ENCODE measurements at regions not wholly inside any gene's neighbourhood (a gene's known extent, or its start where the extent isn't known, plus 50 kb on each side); places are given as distances from the start of the nearest gene placed in this dataset.

- Mint-ChIP-seq H3K27me3 (no peaks in the 10 kb centered on the region), H3K36me3 (no peaks in the 10 kb centered on the region)
These were observed 58.9 kb downstream of the DIRAS3 start for GRCh38 chr1:67991546-67991945.

GRCh38 chr1:67988066-67988465, 62.4 kb downstream of the DIRAS3 start:
- Mint-ChIP-seq H3K27me3 (no peaks in the 10 kb centered on the region), H3K27ac (no peak overlapping the region), H3K9me3 (no peaks in the 10 kb centered on the region), H3K36me3 (no peaks in the 10 kb centered on the region), H3K4me1 (no peaks in the 10 kb centered on the region), H3K4me3 (no peak overlapping the region)
- DNase-seq: no peak
- CTCF ChIA-PET: no interaction called here

More at GRCh38 chr1:67991546-67991945, 58.9 kb downstream of the DIRAS3 start:
- H3K4me3 Mint-ChIP-seq: no peak overlapping the region
- no peaks in the 10 kb centered on the region for H3K4me1 Mint-ChIP-seq
- CTCF ChIA-PET: no interaction called here
- no peak for DNase-seq
- H3K27ac Mint-ChIP-seq: no peak overlapping the region
- H3K9me3 Mint-ChIP-seq: no peaks in the 10 kb centered on the region

- no peak for DNase-seq
- H3K9me3 Mint-ChIP-seq: no peaks in the 10 kb centered on the region
- no peak overlapping the region for H3K27ac Mint-ChIP-seq
- H3K27me3 Mint-ChIP-seq: no peaks in the 10 kb centered on the region
- H3K4me3 Mint-ChIP-seq: no peak overlapping the region
- H3K4me1 Mint-ChIP-seq: no peaks in the 10 kb centered on the region
- H3K36me3 Mint-ChIP-seq: no peaks in the 10 kb centered on the region
- CTCF ChIA-PET: no interaction called here
These were observed 63.2 kb downstream of the DIRAS3 start for GRCh38 chr1:67987046-67987799.

GRCh38 chr1:67983867-67984266, 66.6 kb downstream of the DIRAS3 start:
- CTCF ChIA-PET: interaction anchor here (1.2 kb wide), 1 partner anchor 218 kb away, joined by 3 read pairs; no protein-coding TSS in a partner anchor

DNA sequence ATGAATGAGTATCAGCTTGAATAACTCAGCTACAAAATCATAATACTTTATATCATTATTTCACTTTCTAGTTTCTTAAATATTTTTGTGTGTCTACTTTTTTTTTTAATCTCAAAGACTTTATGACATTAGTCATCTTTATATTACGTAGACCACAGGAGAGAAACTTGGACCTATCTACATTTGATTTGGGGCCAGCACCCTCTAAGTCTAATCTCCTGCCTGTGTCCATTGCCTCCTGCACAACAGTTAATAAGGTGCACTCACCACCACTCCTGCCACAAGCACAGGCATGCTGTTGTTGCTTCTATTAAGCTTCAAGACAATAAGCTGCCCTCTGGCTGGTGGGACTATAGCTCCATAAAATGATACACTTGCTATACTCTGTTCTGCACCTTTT, 70.4 kb downstream of the DIRAS3 start:
- no peak overlapping the region for H3K27ac Mint-ChIP-seq
- H3K9me3 Mint-ChIP-seq: no peaks in the 10 kb centered on the region
- H3K27me3 Mint-ChIP-seq: no peaks in the 10 kb centered on the region
- H3K4me1 Mint-ChIP-seq: no peaks in the 10 kb centered on the region
- H3K4me3 Mint-ChIP-seq: no peak overlapping the region
- H3K36me3 Mint-ChIP-seq: no peaks in the 10 kb centered on the region
- CTCF ChIA-PET: no interaction called here
- no peak for DNase-seq

More at GRCh38 chr1:67983867-67984266, 66.6 kb downstream of the DIRAS3 start:
- no peak for DNase-seq
- Mint-ChIP-seq H3K4me3 (no peak overlapping the region), H3K4me1 (no peaks in the 10 kb centered on the region), H3K27ac (no peak overlapping the region), H3K36me3 (no peaks in the 10 kb centered on the region), H3K27me3 (no peaks in the 10 kb centered on the region), H3K9me3 (no peaks in the 10 kb centered on the region)

DNA sequence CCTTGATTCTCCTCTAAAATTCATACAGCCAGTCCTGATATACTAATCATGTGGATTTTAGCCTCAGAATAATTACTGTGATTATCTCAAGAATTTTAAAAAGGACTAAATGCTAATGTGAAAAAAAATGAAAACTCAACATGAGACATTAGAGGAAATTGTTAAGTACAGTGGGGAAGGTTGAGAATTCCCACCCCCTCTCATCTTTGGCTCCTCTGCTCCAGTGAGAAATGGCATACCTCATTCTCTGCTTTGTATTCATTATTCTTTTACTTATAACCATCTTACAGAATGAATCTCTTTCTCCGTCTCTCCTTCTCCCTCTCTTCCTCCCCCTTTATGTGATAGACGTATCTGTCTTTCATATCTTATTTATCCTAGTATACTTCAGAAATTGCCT, 70.9 kb downstream of the DIRAS3 start:
- DNase-seq: no peak
- no peaks in the 10 kb centered on the region for H3K27me3 Mint-ChIP-seq
- H3K4me1 Mint-ChIP-seq: no peaks in the 10 kb centered on the region
- no peaks in the 10 kb centered on the region for H3K36me3 Mint-ChIP-seq
- no peak overlapping the region for H3K4me3 Mint-ChIP-seq
- no peaks in the 10 kb centered on the region for H3K9me3 Mint-ChIP-seq
- H3K27ac Mint-ChIP-seq: no peak overlapping the region
- CTCF ChIA-PET: no interaction called here

GRCh38 chr1:67978890-67979516, 71.4 kb downstream of the DIRAS3 start:
- Mint-ChIP-seq H3K27ac (no peak overlapping the region), H3K4me3 (no peak overlapping the region), H3K4me1 (no peaks in the 10 kb centered on the region), H3K36me3 (no peaks in the 10 kb centered on the region), H3K9me3 (no peaks in the 10 kb centered on the region), H3K27me3 (no peaks in the 10 kb centered on the region)
- CTCF ChIA-PET: no interaction called here
- no peak for DNase-seq

GRCh38 chr1:67977756-67978155, 72.7 kb downstream of the DIRAS3 start:
- H3K27ac Mint-ChIP-seq: no peak overlapping the region
- no peaks in the 10 kb centered on the region for H3K4me1 Mint-ChIP-seq
- CTCF ChIA-PET: no interaction called here
- H3K4me3 Mint-ChIP-seq: no peak overlapping the region
- H3K9me3 Mint-ChIP-seq: no peaks in the 10 kb centered on the region
- no peak for DNase-seq
- H3K27me3 Mint-ChIP-seq: no peaks in the 10 kb centered on the region
- no peaks in the 10 kb centered on the region for H3K36me3 Mint-ChIP-seq

GRCh38 chr1:67973051-67973450, 77.4 kb downstream of the DIRAS3 start:
- Mint-ChIP-seq H3K4me1 (no peaks in the 10 kb centered on the region), H3K4me3 (no peak overlapping the region), H3K27ac (no peak overlapping the region), H3K9me3 (no peaks in the 10 kb centered on the region), H3K36me3 (no peaks in the 10 kb centered on the region), H3K27me3 (no peaks in the 10 kb centered on the region)
- no peak for DNase-seq
- CTCF ChIA-PET: no interaction called here

GRCh38 chr1:67970088-67970487, 80.3 kb downstream of the DIRAS3 start:
- CTCF ChIA-PET: no interaction called here
- Mint-ChIP-seq H3K27ac (no peak overlapping the region), H3K4me1 (no peaks in the 10 kb centered on the region), H3K4me3 (no peak overlapping the region), H3K36me3 (no peaks in the 10 kb centered on the region), H3K27me3 (no peaks in the 10 kb centered on the region), H3K9me3 (no peaks in the 10 kb centered on the region)
- DNase-seq: no peak

- Mint-ChIP-seq H3K27ac (no peak overlapping the region), H3K27me3 (no peaks in the 10 kb centered on the region), H3K4me1 (no peaks in the 10 kb centered on the region)
These were observed 81.0 kb downstream of the DIRAS3 start for GRCh38 chr1:67969446-67969845.

DNA sequence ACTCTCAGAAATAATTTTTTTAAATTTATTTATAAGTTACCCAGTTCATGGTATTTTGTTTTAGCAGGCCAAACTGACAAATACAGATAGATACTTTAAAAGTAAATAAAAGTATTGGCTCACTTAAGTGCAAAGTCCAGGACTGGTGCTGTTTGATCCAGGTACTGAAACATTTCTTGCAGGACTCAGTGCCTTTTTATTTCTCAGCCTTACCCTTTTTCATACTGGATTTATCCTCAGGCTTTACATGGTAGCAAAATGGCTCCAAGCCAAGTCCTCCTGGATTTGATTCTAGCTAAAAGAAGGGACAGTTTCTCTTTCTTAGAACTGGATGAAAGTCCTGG, 83.8 kb downstream of the DIRAS3 start:
- CTCF ChIA-PET: no interaction called here
- H3K27me3 Mint-ChIP-seq: no peaks in the 10 kb centered on the region
- H3K27ac Mint-ChIP-seq: no peak overlapping the region

More at GRCh38 chr1:67969446-67969845, 81.0 kb downstream of the DIRAS3 start:
- DNase-seq: no peak
- H3K9me3 Mint-ChIP-seq: no peaks in the 10 kb centered on the region
- H3K4me3 Mint-ChIP-seq: no peak overlapping the region
- no peaks in the 10 kb centered on the region for H3K36me3 Mint-ChIP-seq
- CTCF ChIA-PET: no interaction called here

DNA sequence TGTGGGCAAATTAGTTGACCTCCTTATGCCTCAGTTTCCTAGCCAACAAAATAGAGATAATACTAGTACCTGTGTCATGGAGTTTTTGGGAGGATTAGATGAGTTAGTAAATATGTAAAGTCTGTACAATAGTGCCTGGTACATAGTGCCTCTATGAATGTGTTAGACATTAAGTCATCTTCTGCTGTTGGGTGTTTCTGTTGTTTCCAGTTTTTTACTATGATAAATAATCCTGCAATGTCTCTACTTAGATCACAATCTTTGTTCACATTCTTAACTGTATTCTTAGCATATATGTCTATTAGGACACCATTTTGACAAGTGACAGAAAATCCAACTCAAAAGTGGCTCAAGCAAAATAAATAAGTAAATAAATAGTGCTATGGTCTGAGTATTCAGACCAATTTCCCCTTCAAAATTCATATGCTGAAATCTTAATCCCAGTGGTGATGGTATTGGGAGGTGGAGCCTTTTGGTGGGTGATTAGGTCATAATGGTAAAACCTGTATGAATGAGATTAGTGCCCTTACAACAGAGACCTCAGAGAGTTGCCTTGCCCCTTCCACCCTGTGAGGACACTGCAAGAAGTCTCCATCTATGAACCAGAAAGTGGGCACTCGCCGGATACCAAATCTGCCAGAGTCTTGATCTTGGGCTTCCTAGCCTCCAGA, 84.3 kb downstream of the DIRAS3 start:
- Mint-ChIP-seq H3K27ac (no peak overlapping the region), H3K4me1 (no peaks in the 10 kb centered on the region), H3K4me3 (no peak overlapping the region), H3K36me3 (no peaks in the 10 kb centered on the region), H3K27me3 (no peaks in the 10 kb centered on the region), H3K9me3 (peaks cover 7% of the 10 kb centered on the region)
- CTCF ChIA-PET: no interaction called here
- no peak for DNase-seq

More for the DNA sequence above, 83.8 kb downstream of the DIRAS3 start:
- DNase-seq: no peak
- Mint-ChIP-seq H3K9me3 (peaks cover 7% of the 10 kb centered on the region), H3K4me3 (no peak overlapping the region), H3K4me1 (no peaks in the 10 kb centered on the region), H3K36me3 (no peaks in the 10 kb centered on the region)

DNA sequence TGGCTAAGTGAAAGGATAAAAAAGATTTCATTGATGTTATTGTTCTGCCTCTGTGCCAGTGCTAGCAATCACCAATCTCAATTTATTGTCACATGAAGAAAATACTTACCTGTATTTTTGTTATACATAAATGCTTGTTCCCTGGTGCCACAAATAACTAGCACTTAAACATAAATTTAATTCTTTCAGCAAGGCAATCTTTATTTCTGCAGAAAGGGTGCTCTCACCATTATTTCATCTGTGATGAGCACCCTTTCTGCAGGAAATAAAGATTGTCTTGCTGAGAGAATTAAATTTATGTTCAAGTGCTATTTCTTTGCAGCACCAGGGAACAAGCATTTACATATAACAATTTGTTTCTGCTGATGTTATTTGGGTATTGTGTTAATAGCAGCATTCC, 87.2 kb downstream of the DIRAS3 start:
- DNase-seq: no peak
- no peaks in the 10 kb centered on the region for H3K27me3 Mint-ChIP-seq
- CTCF ChIA-PET: no interaction called here
- no peaks in the 10 kb centered on the region for H3K36me3 Mint-ChIP-seq
- no peaks in the 10 kb centered on the region for H3K4me1 Mint-ChIP-seq
- no peak overlapping the region for H3K4me3 Mint-ChIP-seq
- H3K9me3 Mint-ChIP-seq: peaks cover 7% of the 10 kb centered on the region
- H3K27ac Mint-ChIP-seq: no peak overlapping the region

DNA sequence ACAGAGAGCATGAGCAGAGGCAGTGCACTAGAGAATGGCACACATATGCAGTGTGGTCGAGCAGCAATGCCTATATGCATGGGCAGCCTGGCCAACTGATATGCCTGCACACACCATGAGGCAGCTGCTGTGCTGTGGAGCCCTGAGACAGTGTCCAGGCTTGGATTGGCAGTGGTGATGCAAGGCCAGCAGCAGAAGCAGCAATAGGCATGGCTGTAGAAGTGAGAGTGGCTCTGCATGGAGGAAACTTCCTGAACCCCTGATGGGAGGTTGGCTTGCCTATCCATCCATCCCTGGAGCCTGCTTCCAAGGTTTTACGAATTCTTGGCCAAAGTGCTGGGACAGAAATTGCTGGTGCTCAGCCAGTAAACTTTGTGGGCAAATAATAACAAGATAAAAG, 89.7 kb downstream of the DIRAS3 start:
- H3K27me3 Mint-ChIP-seq: no peaks in the 10 kb centered on the region
- H3K4me3 Mint-ChIP-seq: no peak overlapping the region
- CTCF ChIA-PET: no interaction called here
- peaks cover 7% of the 10 kb centered on the region for H3K9me3 Mint-ChIP-seq
- no peaks in the 10 kb centered on the region for H3K4me1 Mint-ChIP-seq
- no peak overlapping the region for H3K27ac Mint-ChIP-seq
- DNase-seq: no peak
- no peaks in the 10 kb centered on the region for H3K36me3 Mint-ChIP-seq
